GM12873 (cell line): ENCODE measurements at regions not wholly inside any gene's neighbourhood (a gene's known extent, or its start where the extent isn't known, plus 50 kb on each side); places are given as distances from the start of the nearest gene placed in this dataset.

Source experiments
- CTCF ChIP-seq: IDR thresholded peaks from 2 replicates; pipeline ENCODE4 v1.5.1; 2012; ENCODE audit warnings: low read depth, mild to moderate bottlenecking, moderate library complexity, low read length, control low read depth; ENCODE audit not compliant: insufficient read depth; ENCODE audit errors: missing control alignments

DNA sequence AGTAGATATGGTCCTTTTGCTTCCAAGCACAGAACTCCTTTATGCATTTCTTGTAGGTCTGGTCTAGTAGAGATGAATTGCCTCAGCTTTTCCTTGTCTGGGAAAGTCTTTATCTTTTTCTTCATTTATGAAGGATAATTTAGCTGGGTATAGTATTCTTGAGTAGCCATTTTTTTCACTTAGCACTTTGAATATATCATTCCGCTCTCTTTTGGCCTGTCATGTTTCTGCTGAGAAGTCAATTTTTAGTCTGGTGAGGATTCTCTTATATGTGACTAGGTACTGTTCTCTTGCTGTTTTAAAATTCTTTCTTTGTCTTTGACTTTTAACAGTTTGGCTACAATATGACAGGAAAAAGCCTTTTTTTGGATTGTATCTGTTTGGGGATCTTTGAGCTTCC is 68.6 kb upstream of the IMMP2L start:
- TF ChIP-seq CTCF, result no peak

- no peak for TF ChIP-seq CTCF
Observed at GRCh38 chr7:111622084-111622483, 59.8 kb upstream of the IMMP2L start.
